Cardiac fibroblast (primary cell): ENCODE measurements at regions not wholly inside any gene's neighbourhood (a gene's known extent, or its start where the extent isn't known, plus 50 kb on each side); places are given as distances from the start of the nearest gene placed in this dataset.
A peak's percentile ranks its signal among the peaks of the same experiment; 100 is the strongest.
"Not testable (repeated sequence)": the region's sequence is repeated elsewhere in the genome, so short reads cannot be mapped to it uniquely, and the experiment has no call there.

ENCODE experiments used
- DNase-seq, 2 donors: peaks; one replicate each; pipeline versions ENCODE4 v3.0.0 to v3.0.0-alpha.2; 2010; ENCODE audit warnings: low read depth in 2 of 2
- H3K4me3 ChIP-seq, 2 donors: replicated peaks in 1 of 2; 1 replicate in 1 of 2; 2 replicates in 1 of 2; pipeline ENCODE4 v1.5.1; 2011; ENCODE audit warnings: low read depth in 2 of 2, low read length in 2 of 2, mild to moderate bottlenecking in 2 of 2, moderate library complexity in 1 of 2
- TF ChIP-seq, protein P1 (sequence below): IDR thresholded peaks from one replicate; pipeline ENCODE4 v1.5.1; 2011; ENCODE audit warnings: low read depth, mild to moderate bottlenecking, low read length, inconsistent platforms

DNA sequence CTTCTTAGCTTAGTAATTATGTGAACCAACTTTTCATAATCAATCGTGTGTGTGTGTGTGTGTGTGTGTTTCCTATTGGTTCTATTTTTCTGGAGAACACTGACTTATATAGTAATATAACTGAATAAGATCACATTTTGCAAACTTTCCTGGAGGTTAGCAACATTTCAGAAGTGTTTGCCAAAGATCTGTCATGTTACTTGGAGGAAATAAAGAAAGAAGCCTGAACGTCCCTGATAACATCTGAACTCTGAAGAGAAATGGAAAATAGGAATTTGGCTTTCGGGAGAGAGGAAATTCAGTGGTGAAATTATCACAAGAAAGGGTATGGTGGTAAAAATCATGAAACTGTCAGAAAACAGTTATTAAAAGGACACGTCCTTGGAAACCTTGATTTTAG lies 984.4 kb upstream of the AUTS2 start:
- DNase-seq, result peak in 1 of 2 donors; percentile 24
- H3K4me3 ChIP-seq, result no peak overlapping the region
- TF ChIP-seq, protein P1, sequence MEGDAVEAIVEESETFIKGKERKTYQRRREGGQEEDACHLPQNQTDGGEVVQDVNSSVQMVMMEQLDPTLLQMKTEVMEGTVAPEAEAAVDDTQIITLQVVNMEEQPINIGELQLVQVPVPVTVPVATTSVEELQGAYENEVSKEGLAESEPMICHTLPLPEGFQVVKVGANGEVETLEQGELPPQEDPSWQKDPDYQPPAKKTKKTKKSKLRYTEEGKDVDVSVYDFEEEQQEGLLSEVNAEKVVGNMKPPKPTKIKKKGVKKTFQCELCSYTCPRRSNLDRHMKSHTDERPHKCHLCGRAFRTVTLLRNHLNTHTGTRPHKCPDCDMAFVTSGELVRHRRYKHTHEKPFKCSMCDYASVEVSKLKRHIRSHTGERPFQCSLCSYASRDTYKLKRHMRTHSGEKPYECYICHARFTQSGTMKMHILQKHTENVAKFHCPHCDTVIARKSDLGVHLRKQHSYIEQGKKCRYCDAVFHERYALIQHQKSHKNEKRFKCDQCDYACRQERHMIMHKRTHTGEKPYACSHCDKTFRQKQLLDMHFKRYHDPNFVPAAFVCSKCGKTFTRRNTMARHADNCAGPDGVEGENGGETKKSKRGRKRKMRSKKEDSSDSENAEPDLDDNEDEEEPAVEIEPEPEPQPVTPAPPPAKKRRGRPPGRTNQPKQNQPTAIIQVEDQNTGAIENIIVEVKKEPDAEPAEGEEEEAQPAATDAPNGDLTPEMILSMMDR, result no peak

DNA sequence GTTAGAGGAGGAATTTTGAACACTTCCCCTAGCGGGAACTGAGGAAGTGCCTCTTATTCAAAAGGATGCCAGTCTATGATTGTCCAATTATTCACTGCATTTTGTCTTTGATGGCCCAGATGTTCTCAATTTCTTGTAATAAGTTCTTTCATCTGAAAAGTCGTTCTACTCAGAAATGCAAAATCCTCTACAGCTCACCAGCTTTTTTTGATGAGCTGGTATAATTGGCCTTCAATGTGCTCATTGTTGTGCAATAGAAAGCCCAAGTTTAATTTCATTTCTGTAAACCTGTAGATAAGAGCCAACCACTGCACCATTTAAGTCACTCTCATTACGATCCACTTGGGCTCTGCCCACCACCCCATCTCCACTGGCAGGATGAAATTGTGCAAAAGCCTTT lies 978.7 kb upstream of the AUTS2 start:
- no peak for DNase-seq
- TF ChIP-seq, protein P1, result no peak
- H3K4me3 ChIP-seq, result no peak overlapping the region

DNA sequence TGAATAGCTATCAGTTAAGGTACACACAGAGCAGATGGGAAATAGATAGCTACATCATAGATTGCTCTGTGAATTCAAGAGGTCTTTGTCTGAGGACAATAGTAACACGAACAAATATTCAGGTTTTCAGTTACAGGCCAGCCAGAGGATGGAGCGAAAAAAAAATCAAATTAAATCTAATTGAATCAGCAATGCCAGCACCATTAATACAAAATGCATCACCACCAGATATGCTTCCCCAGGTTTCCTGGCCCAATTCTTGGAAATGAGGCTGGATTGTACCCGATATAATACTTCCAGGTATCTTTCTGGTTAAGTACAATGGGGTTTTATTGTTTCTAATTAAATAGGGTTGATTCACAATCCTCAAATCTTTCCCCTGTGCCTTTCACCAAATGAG lies 975.8 kb upstream of the AUTS2 start:
- DNase-seq, result no peak
- no peak overlapping the region for H3K4me3 ChIP-seq
- TF ChIP-seq, protein P1, result no peak

DNA sequence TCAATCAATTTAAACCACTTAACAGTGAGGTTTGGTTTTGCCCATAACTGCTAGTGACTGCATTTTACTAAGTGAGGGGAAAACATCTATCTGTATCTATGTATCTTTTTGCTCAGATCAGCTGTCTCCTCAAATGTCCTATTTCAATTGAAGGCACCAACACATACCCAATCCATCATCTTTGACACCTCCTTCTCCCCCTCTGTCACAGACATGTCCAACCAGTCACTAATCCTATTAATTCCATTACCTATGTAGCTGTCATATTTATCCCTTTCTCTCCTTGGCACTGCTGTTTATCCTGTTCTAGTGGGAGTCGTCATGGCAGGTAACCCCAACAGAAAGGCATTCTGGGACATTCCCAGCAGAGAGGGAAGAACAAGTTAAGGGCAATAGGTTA lies 975.2 kb upstream of the AUTS2 start:
- no peak for DNase-seq
- TF ChIP-seq, protein P1, result no peak
- no peak overlapping the region for H3K4me3 ChIP-seq

DNA sequence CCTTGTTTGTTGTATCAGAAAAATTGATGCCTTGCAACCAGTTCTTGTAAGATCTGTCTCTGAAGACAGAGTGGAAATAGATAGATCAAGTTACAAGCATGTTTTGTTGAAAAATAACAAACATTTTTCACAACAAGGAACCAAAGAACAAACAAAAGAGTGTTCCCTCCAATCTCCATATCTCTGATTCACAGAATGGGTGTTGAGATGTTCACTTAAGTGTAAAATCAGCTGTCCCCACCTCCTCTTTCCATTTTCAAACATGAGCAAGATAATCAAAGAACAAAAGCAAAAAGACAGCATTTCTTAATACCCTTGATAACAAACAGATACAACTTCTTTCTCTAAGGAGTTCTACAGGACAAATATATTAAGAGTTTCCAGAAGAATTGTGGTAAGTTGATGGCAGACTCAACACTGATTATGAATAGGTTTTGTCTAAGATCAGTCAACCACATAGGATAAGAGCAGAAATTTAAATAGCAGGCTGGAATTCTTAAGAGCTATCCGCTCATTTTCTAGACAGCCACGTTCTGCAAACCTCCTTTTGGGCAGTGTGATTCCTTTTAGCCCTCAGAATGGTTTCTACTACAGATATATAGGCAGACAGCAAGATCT lies 970.9 kb upstream of the AUTS2 start:
- H3K4me3 ChIP-seq, result no peak overlapping the region
- TF ChIP-seq, protein P1, result no peak
- DNase-seq, result no peak

DNA sequence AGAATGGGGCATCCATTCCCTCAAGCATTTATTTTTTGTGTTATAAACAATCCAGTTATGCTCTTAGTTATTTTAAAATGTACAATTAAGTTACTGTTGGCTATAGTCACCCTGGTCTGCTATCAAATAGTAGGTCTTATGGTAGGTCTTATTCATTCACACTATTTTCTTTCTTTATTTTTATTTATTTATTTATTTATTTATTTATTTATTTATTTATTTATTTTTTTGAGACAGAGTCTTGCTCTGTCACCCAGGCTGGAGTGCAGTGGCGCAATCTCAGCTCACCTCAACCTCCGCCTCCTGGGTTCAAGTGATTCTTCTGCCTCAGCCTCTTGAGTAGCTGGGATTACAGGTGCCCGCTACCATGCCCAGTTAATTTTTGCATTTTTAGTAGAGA lies 967.4 kb upstream of the AUTS2 start:
- DNase-seq, H3K4me3 ChIP-seq: not testable (repeated sequence)

DNA sequence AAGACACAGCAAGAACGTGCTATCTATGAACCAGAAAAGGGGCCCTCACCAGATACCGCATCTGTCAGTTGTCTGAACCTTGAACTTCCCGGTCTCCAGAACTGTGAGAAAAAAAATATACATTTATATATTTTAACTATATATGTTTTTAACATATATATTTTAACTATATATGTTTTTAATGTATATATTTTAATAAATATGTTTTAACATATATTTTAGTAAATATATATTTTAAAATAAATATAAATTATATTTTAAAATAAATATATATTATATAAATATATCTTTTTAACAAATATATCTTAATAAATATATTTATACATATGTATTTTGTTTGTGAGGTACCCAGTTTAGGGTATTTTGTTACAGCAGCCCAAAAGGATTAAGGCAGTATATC lies 958.2 kb upstream of the AUTS2 start:
- DNase-seq, result no peak
- TF ChIP-seq, protein P1, result no peak
- no peak overlapping the region for H3K4me3 ChIP-seq
